ENCODE measurements at regions not wholly inside any gene's neighbourhood (a gene's known extent, or its start where the extent isn't known, plus 50 kb on each side); places are given as distances from the start of the nearest gene placed in this dataset.
A peak's percentile ranks its signal among the peaks of the same experiment; 100 is the strongest.
"Not testable (repeated sequence)": the region's sequence is repeated elsewhere in the genome, so short reads cannot be mapped to it uniquely, and the experiment has no call there.

GRCh38 chr16:87123356-87124001 lies 193.7 kb downstream of the C16orf95 start:
- DNase-seq = no peak

GRCh38 chr16:87124405-87124804 lies 192.8 kb downstream of the C16orf95 start:
- not testable (repeated sequence) for DNase-seq

GRCh38 chr16:87125206-87126155 lies 191.7 kb downstream of the C16orf95 start:
- peak; percentile 87 for DNase-seq

DNA sequence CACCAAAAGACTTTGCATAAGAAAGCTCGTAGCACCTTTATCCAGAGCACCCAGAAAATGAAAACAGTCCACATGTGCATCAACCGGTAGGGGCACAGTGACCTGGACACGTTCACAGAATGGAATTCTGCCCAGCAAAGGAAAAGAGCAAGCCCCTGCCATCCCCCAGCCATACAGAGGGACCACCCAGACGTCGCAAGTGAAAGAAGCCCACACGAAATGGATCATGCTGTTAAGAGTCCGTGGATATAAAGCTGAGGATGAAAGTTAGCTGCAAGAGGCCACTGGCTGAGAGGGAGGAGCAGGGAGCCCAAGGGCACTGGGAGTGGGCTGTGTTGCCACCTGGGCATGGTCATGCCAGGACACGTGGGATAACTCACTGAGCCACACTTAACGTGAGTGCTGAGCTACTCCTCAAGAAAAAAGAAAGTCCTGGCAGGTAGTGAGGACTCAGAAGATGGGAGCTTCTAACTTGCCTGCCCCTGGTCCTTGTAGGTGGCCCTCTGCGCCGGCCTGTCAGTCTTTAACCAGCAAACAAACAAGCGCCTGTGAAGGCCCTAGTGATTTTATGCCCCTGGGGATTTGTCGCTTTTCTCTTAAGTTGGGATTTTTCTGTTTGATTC lies 190.7 kb downstream of the C16orf95 start:
- no peak for DNase-seq

- no peak for DNase-seq
Measured at GRCh38 chr16:87127061-87127765, 190.0 kb downstream of the C16orf95 start.

DNA sequence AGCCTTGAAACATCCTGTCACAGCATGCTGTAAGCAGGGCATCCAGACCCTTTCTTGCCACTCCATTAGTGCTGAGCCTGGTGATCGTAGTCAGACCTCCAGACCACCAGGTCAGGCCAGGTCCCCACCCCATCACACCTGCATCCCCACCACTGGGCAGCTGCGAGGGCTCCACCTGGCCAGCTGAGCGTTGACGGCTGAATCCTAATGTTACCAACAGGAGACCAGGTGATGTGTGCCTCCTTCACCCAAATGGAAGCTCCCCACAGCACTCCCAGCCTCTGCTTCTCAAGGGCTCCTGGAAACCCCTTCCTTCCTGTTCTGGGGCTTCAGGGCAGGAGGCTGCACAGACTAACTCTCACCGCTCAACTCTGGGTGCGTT lies 189.4 kb downstream of the C16orf95 start:
- DNase-seq = no peak

DNA sequence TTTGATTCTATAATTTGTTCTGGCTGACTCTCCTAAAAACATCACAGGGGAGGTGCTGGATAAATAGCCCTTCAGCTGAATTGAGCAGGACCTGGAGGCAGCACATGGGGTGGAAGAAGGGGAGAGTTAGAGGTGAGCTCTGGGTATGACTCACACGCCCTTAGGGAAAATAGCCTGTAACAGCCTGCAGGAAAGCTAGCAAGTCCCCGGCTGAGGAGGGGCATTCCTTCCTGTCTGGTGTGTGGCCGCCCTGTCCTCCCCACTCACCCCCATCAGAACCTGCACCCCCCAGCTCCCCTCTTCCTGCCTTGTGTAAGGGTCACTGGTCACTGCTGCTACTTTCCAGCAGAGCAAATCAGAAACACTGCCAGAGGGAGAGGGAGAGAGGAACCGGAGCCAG lies 187.4 kb downstream of the C16orf95 start:
- no peak for DNase-seq

DNA sequence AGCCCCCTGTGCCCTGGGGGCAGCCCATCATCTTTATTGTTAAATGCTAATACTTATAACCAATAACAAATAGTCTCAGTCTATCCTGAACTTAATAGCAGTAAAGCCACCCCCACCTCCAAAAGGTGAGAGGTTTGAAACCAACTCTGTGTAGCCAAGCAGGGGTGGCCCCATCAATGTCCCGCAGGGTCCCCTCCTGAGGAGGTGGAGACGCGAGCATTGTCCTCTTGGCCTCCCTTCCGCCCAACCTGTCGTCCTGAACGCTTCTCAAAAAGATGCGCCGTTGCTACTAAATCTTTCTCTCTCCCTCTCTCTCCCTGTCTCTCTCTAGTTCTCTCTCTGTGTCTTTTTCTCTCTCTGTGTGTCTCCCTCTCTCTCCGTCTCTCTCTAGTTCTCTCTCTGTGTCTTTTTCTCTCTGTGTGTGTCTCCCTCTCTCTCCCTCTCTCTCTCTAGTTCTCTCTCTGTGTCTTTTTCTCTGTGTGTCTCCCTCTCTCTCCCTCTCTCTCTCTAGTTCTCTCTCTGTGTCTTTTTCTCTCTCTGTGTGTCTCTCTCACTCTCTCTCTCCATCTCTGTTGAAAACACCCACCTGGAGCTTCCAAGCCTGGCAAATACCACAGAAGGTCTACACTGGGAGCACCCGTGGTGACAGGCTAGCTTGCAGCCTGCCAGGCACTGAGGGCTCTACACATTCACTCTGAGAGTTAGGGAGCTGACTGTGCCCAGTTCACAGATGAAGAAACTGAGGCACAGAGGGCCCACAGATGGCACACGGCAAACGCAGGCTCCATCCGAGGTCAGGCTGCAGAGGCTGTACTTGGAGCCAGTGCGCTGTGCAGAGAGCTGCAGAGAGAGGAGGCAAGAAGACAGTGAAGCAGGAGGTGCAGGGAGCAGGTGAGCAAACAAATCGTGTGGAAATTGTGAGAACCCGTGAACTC lies 185.9 kb downstream of the C16orf95 start:
- DNase-seq = no peak

DNA sequence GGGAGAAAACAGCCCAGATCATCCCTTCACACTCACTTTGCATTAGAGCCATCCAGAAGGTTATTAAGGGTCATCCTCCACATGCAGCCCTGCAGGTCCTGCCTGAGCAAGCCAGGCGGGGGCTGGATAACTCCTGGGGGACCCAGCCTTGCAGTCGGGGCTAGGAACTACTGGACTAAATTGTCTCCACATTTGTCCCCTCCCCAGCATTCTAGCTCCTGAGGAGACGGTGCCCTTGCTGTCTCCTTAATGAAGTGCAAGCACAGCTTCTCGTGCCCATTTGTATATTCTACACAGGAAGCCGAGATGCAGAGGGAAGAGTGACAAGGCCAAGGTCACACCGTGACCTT lies 185.2 kb downstream of the C16orf95 start:
- no peak for DNase-seq

- DNase-seq = peak; percentile 4
Measured at GRCh38 chr16:87132361-87133014, 184.7 kb downstream of the C16orf95 start.

GRCh38 chr16:87133112-87133850 lies 183.9 kb downstream of the C16orf95 start:
- no peak for DNase-seq

- peak; percentile 44 for DNase-seq
Measured at GRCh38 chr16:87133966-87134627, 183.1 kb downstream of the C16orf95 start.

GRCh38 chr16:87134628-87134995 lies 182.6 kb downstream of the C16orf95 start:
- no peak for DNase-seq

GRCh38 chr16:87135246-87136030 lies 181.8 kb downstream of the C16orf95 start:
- no peak for DNase-seq

- DNase-seq = no peak
Measured at GRCh38 chr16:87138316-87138715, 178.9 kb downstream of the C16orf95 start.

DNA sequence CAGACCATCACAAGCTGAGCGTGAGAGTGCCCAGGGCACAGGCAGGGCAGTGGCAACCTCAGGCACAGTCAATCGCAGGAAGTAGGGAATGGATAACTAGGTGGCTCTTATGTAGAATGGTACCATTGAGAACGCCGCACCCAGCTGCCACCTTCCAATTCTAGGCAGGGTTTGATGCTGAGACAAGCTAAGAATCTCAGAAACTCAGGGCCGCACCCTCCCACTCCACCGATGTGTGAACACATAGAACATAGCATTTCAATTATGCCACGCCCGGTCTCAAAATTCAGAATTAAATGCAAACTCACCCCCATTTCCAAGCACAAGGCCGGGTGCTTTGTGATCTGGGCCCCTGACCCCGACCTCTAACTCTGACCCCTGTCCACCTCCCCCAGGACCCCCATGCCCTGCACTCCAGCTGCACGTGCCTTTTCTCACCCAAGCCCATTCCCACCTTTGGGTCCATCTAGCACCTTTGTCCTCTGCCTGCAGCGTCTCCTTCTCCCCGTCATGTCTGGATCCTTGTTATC lies 178.4 kb downstream of the C16orf95 start:
- no peak for DNase-seq

- no peak for DNase-seq
Measured at GRCh38 chr16:87140211-87141200, 176.7 kb downstream of the C16orf95 start.

GRCh38 chr16:87141402-87141801 lies 175.8 kb downstream of the C16orf95 start:
- no peak for DNase-seq

Data from NCI-H82 (cell line).